HCT116 (cell line): ENCODE measurements at regions not wholly inside any gene's neighbourhood (a gene's known extent, or its start where the extent isn't known, plus 50 kb on each side); places are given as distances from the start of the nearest gene placed in this dataset.

Source experiments
- ATAC-seq: fragments of 200-7000 bp; cut with Tn5 transposase; 2 replicates; pipeline ENCODE4 v1.9.1; 2020; ENCODE audit warnings: mild to moderate bottlenecking, moderate library complexity
- BruUV-seq: library from RNA; stranded (reverse); fragments of 400-500 nt; replicated peaks from 2 replicates; lab custom pipeline; 2021; lab: Mats Ljungman, UMichigan
- CTCF ChIA-PET: fragments of 300-600 bp; sonication (Branson Sonifier 250); formaldehyde crosslinking; loops from one replicate; lab custom pipeline; 2021; ENCODE audit warnings: antibody characterized with exemption; lab: Charles Lee
- POLR2A ChIA-PET: fragments of 300-600, 350-600 bp; sonication (Branson Sonifier 250); formaldehyde crosslinking; loops from one replicate; lab custom pipeline; 2021; ENCODE audit warnings: antibody characterized with exemption; lab: Charles Lee
- RAD21 ChIA-PET, 2 experiments: fragments of 300-600 bp; sonication (Branson Sonifier 250); formaldehyde crosslinking; loops; one replicate each; lab custom pipeline; 2023; ENCODE audit warnings: low total read pairs in 2 of 2; ENCODE audit not compliant: uncharacterized antibody in 2 of 2, unreplicated experiment in 2 of 2, low non-redundant PET in 1 of 2; lab: Charles Lee
- DNase-seq: peaks from one replicate; pipeline ENCODE4 v3.0.0-alpha.2; 2010; ENCODE audit warnings: low read depth, low spot score
- H2AFZ ChIP-seq: fragments of 200-600 bp; shearing (Covaris generic), sonication (generic); 2 replicates; pipeline ENCODE4 v1.6.1; 2017; ENCODE audit warnings: low read depth, mixed run types, mixed read lengths, antibody characterized with exemption, low read length; ENCODE audit not compliant: poor library complexity, severe bottlenecking
- H3K27ac ChIP-seq: 2 replicates; pipeline ENCODE4 v1.5.1; 2012; ENCODE audit warnings: low read depth, low read length
- H3K27me3 ChIP-seq: fragments of 200-600 bp; sonication (generic); 2 replicates; pipeline ENCODE4 v1.6.1; 2016; ENCODE audit warnings: mixed run types, low read length, mixed read lengths; ENCODE audit not compliant: insufficient read depth
- H3K36me3 ChIP-seq, 2 experiments: fragments of 200-500 bp in 1 of 2; fragments of 200-600 bp in 1 of 2; sonication (Bioruptor generic) in 1 of 2; sonication (generic) in 1 of 2; 2 replicates each; pipeline versions ENCODE4 v1.5.1 to v1.6.1; 2014 to 2016; ENCODE audit warnings: low read length in 2 of 2, inconsistent platforms in 1 of 2, mixed read lengths in 1 of 2, mixed run types in 1 of 2; ENCODE audit not compliant: insufficient read depth in 2 of 2, control insufficient read depth in 1 of 2
- H3K4me1 ChIP-seq, 2 experiments: fragments of 200-600 bp in 1 of 2; sonication (generic) in 1 of 2; 2 replicates each; pipeline versions ENCODE4 v1.5.1 to v1.6.1; 2012 to 2017; ENCODE audit warnings: low read length in 2 of 2, inconsistent platforms in 1 of 2, mild to moderate bottlenecking in 1 of 2, mixed read lengths in 1 of 2, mixed run types in 1 of 2, moderate library complexity in 1 of 2; ENCODE audit not compliant: insufficient read depth in 2 of 2, control insufficient read depth in 1 of 2
- H3K4me2 ChIP-seq: fragments of 200-600 bp; sonication (generic); 2 replicates; pipeline ENCODE4 v1.6.1; 2017; ENCODE audit warnings: mixed run types, low read length, mixed read lengths
- H3K4me3 ChIP-seq, 2 experiments: fragments of 200-600 bp in 1 of 2; sonication (generic) in 1 of 2; replicated peaks in 1 of 2; 2 replicates each; pipeline ENCODE4 v1.5.1; 2011 to 2016; ENCODE audit warnings: low read length in 2 of 2, control low read depth in 1 of 2, low read depth in 1 of 2, mild to moderate bottlenecking in 1 of 2, mixed read lengths in 1 of 2, mixed run types in 1 of 2
- H3K79me2 ChIP-seq: fragments of 200-600 bp; sonication (generic); 2 replicates; pipeline ENCODE4 v1.6.1; 2017; ENCODE audit warnings: mild to moderate bottlenecking, mixed run types, low read length, moderate library complexity, mixed read lengths; ENCODE audit not compliant: insufficient read depth
- H3K9ac ChIP-seq: fragments of 200-600 bp; sonication (generic); 2 replicates; pipeline ENCODE4 v1.6.1; 2016; ENCODE audit warnings: low read length, mixed read lengths
- H3K9me2 ChIP-seq: fragments of 200-600 bp; sonication (generic), shearing (Covaris generic); 2 replicates; pipeline ENCODE4 v1.6.1; 2017; ENCODE audit warnings: mixed run types, mild to moderate bottlenecking, moderate library complexity; ENCODE audit not compliant: insufficient read depth
- H3K9me3 ChIP-seq, 2 experiments: fragments of 200-500 bp in 1 of 2; fragments of 200-600 bp in 1 of 2; sonication (Bioruptor generic) in 1 of 2; sonication (generic) in 1 of 2; 2 replicates each; pipeline ENCODE4 v1.6.1; 2014 to 2017; ENCODE audit warnings: low read length in 2 of 2, mixed read lengths in 2 of 2, inconsistent platforms in 1 of 2, low read depth in 1 of 2, mild to moderate bottlenecking in 1 of 2, mixed run types in 1 of 2, moderate library complexity in 1 of 2; ENCODE audit not compliant: control insufficient read depth in 1 of 2, insufficient read depth in 1 of 2
- H4K20me1 ChIP-seq: fragments of 200-600 bp; sonication (generic), shearing (Covaris generic); 2 replicates; pipeline ENCODE4 v1.6.1; 2017; ENCODE audit warnings: mixed run types, mild to moderate bottlenecking, moderate library complexity; ENCODE audit not compliant: insufficient read depth
- EZH2phosphoT487 ChIP-seq: fragments of 200-600 bp; IDR thresholded peaks from 2 replicates; pipeline ENCODE4 v1.6.1; 2018; ENCODE audit warnings: antibody characterized with exemption, borderline replicate concordance
- POLR2A ChIP-seq: IDR thresholded peaks from 2 replicates; pipeline ENCODE4 v1.7.0; 2011; ENCODE audit warnings: borderline replicate concordance; ENCODE audit not compliant: insufficient read depth, insufficient read length; ENCODE audit errors: extremely low read depth
- POLR2AphosphoS5 ChIP-seq: IDR thresholded peaks from 2 replicates; pipeline ENCODE4 v1.6.1; 2011; ENCODE audit warnings: mild to moderate bottlenecking, low read depth, low read length, moderate library complexity
- RAD21 ChIP-seq: IDR thresholded peaks from 2 replicates; pipeline ENCODE4 v1.6.1; 2012; ENCODE audit warnings: low read depth, mild to moderate bottlenecking
- SIN3A ChIP-seq: IDR thresholded peaks from 2 replicates; pipeline ENCODE4 v1.6.1; 2012; ENCODE audit warnings: low read depth
- SP1 ChIP-seq: IDR thresholded peaks from 2 replicates; pipeline ENCODE4 v1.6.1; 2012; ENCODE audit warnings: low read depth
- SRF ChIP-seq: IDR thresholded peaks from 2 replicates; pipeline ENCODE4 v1.6.1; 2012; ENCODE audit warnings: low read depth
- TCF7L2 ChIP-seq: IDR thresholded peaks from 2 replicates; pipeline ENCODE4 v1.7.0; 2011; ENCODE audit warnings: borderline replicate concordance, inconsistent platforms; ENCODE audit not compliant: insufficient read depth, insufficient read length; ENCODE audit errors: extremely low read depth
- ZNF274 ChIP-seq: fragments of 200-500 bp; sonication (Bioruptor generic); IDR thresholded peaks from 2 replicates; pipeline ENCODE4 v1.6.1; 2014; ENCODE audit warnings: mild to moderate bottlenecking, low read depth, low read length, inconsistent platforms
- intact Hi-C: fragments of 100-400 bp; cut with micrococcal nuclease; formaldehyde crosslinking; loops from 2 replicates; pipeline ENCODE4 v1.10.0; 2022
- TF ChIP-seq, protein P1 (sequence below): IDR thresholded peaks from 2 replicates; pipeline ENCODE4 v1.6.1; 2011; ENCODE audit warnings: mild to moderate bottlenecking, low read length, moderate library complexity; ENCODE audit not compliant: insufficient replicate concordance; ENCODE audit errors: extremely low read depth
- TF ChIP-seq, protein P2 (sequence below): IDR thresholded peaks from 2 replicates; pipeline ENCODE4 v1.6.1; 2012
- TF ChIP-seq, protein P3 (sequence below): IDR thresholded peaks from 2 replicates; pipeline ENCODE4 v1.6.1; 2012

DNA sequence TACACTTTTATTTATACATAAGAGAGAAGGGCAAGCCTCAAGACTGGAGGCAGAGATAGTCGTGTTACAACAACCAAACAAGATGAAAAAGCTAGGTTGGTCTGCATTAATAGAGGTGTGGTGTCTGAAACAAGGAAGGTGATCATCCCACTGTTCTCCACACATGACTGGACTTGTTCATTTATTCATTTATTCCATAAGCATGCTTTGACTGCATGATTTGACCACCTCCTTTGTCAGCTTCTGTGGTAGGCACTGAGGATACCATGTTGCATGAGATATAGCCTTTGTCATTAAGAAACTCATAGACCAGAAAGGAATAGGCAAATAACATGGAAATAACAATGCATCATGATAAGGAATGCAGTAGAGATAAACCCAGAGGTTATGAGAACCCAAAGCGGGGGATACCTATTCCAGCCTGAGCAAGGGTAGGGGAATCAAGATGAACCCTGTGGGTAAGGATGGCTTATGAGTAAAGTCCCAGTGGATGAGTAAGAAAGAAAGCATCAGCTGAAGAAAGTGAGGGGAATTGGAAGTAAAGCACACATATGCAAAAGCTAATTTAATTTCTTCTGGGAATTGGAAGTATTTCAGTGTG, 173.7 kb upstream of the FGGY start:
- H3K36me3 ChIP-seq: no peaks in the 10 kb centered on the region
- no peak overlapping the region for H3K27ac ChIP-seq
- no peaks in the 10 kb centered on the region for H4K20me1 ChIP-seq
- no peak for DNase-seq
- ChIA-PET POLR2A (no interaction called here), RAD21 (no interaction called here), CTCF (no interaction called here)
- ATAC-seq: no peak
- TF ChIP-seq POLR2A (no peak), POLR2AphosphoS5 (no peak), SRF (no peak), SP1 (no peak), TCF7L2 (no peak), EZH2phosphoT487 (no peak), SIN3A (no peak), RAD21 (no peak)
- TF ChIP-seq, protein P1, sequence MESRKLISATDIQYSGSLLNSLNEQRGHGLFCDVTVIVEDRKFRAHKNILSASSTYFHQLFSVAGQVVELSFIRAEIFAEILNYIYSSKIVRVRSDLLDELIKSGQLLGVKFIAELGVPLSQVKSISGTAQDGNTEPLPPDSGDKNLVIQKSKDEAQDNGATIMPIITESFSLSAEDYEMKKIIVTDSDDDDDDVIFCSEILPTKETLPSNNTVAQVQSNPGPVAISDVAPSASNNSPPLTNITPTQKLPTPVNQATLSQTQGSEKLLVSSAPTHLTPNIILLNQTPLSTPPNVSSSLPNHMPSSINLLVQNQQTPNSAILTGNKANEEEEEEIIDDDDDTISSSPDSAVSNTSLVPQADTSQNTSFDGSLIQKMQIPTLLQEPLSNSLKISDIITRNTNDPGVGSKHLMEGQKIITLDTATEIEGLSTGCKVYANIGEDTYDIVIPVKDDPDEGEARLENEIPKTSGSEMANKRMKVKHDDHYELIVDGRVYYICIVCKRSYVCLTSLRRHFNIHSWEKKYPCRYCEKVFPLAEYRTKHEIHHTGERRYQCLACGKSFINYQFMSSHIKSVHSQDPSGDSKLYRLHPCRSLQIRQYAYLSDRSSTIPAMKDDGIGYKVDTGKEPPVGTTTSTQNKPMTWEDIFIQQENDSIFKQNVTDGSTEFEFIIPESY: no peak
- H2AFZ ChIP-seq: no peak overlapping the region
- no peaks in the 10 kb centered on the region for H3K9me3 ChIP-seq
- no TSS peak for BruUV-seq
- H3K4me3 ChIP-seq: no peak overlapping the region
- H3K9me2 ChIP-seq: no peaks in the 10 kb centered on the region
- no peaks in the 10 kb centered on the region for H3K79me2 ChIP-seq
- H3K4me1 ChIP-seq: no peaks in the 10 kb centered on the region
- H3K4me2 ChIP-seq: no peak overlapping the region
- intact Hi-C loops: no loop called here
- H3K27me3 ChIP-seq: no peaks in the 10 kb centered on the region
- H3K9ac ChIP-seq: no peak overlapping the region

DNA sequence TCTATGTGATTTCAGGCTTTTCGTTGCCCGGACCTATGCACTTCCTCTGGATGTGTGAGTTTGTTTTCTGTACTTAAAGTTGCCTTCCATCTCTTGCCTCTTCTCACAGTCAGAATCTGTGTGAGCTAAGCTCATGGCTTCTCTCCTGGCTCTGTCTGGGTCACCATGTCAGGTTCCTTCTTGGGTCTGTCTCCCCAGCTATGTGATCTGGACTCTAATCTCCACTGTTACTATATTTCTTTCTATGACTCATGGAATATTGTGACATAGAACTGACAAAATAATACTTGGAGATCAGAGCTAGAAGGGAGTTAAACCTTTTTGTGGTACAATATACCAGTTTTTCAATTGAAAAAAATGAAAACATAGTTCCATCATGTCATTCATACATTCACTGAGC, 172.7 kb upstream of the FGGY start:
- TF ChIP-seq SP1 (no peak), RAD21 (no peak), ZNF274 (no peak)
- TF ChIP-seq, protein P2, sequence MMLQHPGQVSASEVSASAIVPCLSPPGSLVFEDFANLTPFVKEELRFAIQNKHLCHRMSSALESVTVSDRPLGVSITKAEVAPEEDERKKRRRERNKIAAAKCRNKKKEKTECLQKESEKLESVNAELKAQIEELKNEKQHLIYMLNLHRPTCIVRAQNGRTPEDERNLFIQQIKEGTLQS: no peak
- TF ChIP-seq, protein P3, sequence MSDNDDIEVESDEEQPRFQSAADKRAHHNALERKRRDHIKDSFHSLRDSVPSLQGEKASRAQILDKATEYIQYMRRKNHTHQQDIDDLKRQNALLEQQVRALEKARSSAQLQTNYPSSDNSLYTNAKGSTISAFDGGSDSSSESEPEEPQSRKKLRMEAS: no peak
- intact Hi-C loops: no loop called here
- Histone ChIP-seq H3K9me2 (no peaks in the 10 kb centered on the region), H3K4me2 (no peak overlapping the region), H2AFZ (no peak overlapping the region), H3K36me3 (no peaks in the 10 kb centered on the region), H3K9me3 (no peaks in the 10 kb centered on the region), H3K79me2 (no peaks in the 10 kb centered on the region), H3K9ac (no peak overlapping the region), H3K4me3 (no peak overlapping the region), H3K27ac (no peak overlapping the region), H4K20me1 (no peaks in the 10 kb centered on the region), H3K4me1 (no peaks in the 10 kb centered on the region), H3K27me3 (no peaks in the 10 kb centered on the region)
- ChIA-PET CTCF (no interaction called here), POLR2A (no interaction called here), RAD21 (no interaction called here)
- DNase-seq (no peak), ATAC-seq (no peak)
- BruUV-seq: no TSS peak
